Transverse colon (tissue), 4 donors: ENCODE measurements at regions not wholly inside any gene's neighbourhood (a gene's known extent, or its start where the extent isn't known, plus 50 kb on each side); places are given as distances from the start of the nearest gene placed in this dataset.

Source experiments
- DNase-seq: peaks from one replicate; pipeline ENCODE4 v3.0.0-alpha.2; 2019
- H3K27ac ChIP-seq, 4 donors: fragments of 200-600 bp; sonication (generic); 2 replicates each; pipeline ENCODE4 v1.5.1; 2016 to 2018; ENCODE audit warnings: inconsistent platforms in 4 of 4
- H3K27me3 ChIP-seq: fragments of 200-600 bp; sonication (generic); 2 replicates; pipeline ENCODE4 v1.5.1; 2017; ENCODE audit warnings: inconsistent platforms
- H3K36me3 ChIP-seq, 4 donors: fragments of 200-600 bp; sonication (generic); 2 replicates each; pipeline ENCODE4 v1.5.1; 2017 to 2019; ENCODE audit warnings: inconsistent platforms in 4 of 4
- H3K4me1 ChIP-seq, 4 donors: fragments of 200-600 bp; sonication (generic); 2 replicates each; pipeline ENCODE4 v1.5.1; 2017 to 2020; ENCODE audit warnings: inconsistent platforms in 4 of 4
- H3K4me3 ChIP-seq, 4 donors: fragments of 200-600 bp; sonication (generic); 1 replicate in 1 of 4; 2 replicates in 3 of 4; pipeline versions ENCODE4 v1.5.1 to v1.6.1; 2017 to 2019; ENCODE audit warnings: inconsistent platforms in 4 of 4
- H3K9me3 ChIP-seq, 2 donors: fragments of 200-600 bp; sonication (generic); 2 replicates each; pipeline ENCODE4 v1.5.1; 2017 to 2019; ENCODE audit warnings: inconsistent platforms in 2 of 2
- CTCF ChIP-seq, 5 experiments: fragments of 200-600 bp in 3 of 5; fragments of 450-650 bp in 2 of 5; sonication (generic) in 3 of 5; IDR thresholded peaks; 1 replicate in 2 of 5; 2 replicates in 3 of 5; pipeline ENCODE4 v1.5.1; 2016 to 2017; ENCODE audit warnings: antibody characterized with exemption in 5 of 5, inconsistent platforms in 3 of 5, mild to moderate bottlenecking in 2 of 5, moderate library complexity in 1 of 5
- EP300 ChIP-seq: sonication (generic); formaldehyde crosslinking; IDR thresholded peaks from one replicate; pipeline ENCODE4 v1.6.1; 2017; ENCODE audit warnings: antibody characterized with exemption, low read depth
- POLR2A ChIP-seq: fragments of 450-650 bp; IDR thresholded peaks from one replicate; pipeline ENCODE4 v1.6.1; 2016; ENCODE audit warnings: antibody characterized with exemption, mild to moderate bottlenecking, moderate library complexity
- POLR2AphosphoS5 ChIP-seq, 3 donors: sonication (generic); formaldehyde crosslinking; IDR thresholded peaks; one replicate each; pipeline ENCODE4 v1.6.1; 2016; ENCODE audit warnings: antibody characterized with exemption in 3 of 3
- WGBS, 2 donors: methylation state at CpG; one replicate each; pipeline ENCODE4 v1.1.5; 2018; ENCODE audit warnings: low coverage in 1 of 2; 5-methylcytosine and 5-hydroxymethylcytosine counted together
- in situ Hi-C, 4 donors: fragments of 200-750 bp; cut with MboI; loops; one replicate each; pipeline versions ENCODE4 v1.15.0 to v1.15.1; 2017; ENCODE audit warnings: low sequenced_read_pairs in 3 of 4, low pct_ligation_motif_present in 1 of 4, low pct_unique_long_range_greater_than_20kb in 1 of 4
- intact Hi-C: fragments of 100-400 bp; cut with DNase I; formaldehyde crosslinking; loops from one replicate; pipeline ENCODE4 v1.15.1; 2023; ENCODE audit warnings: low total_unique reads

GRCh38 chr3:103410231-103410630 is 975.4 kb downstream of the ZPLD1 start:
- TF ChIP-seq EP300 (no peak), POLR2A (no peak), CTCF (IDR thresholded peaks at IDR 0.05) (no peak), POLR2AphosphoS5 (IDR thresholded peaks at IDR 0.05) (no peak)
- WGBS, 2 donors: 76% methylated on average over 17 of the region's 17 CpGs; no CpG with 5 or more reads in 1 of the 2 donors
- Histone ChIP-seq H3K27ac (no peak overlapping the region), H3K9me3 (no peaks in the 10 kb centered on the region), H3K27me3 (no peaks in the 10 kb centered on the region), H3K36me3 (no peaks in the 10 kb centered on the region), H3K4me1 (no peaks in the 10 kb centered on the region), H3K4me3 (no peak overlapping the region)
- no peak for DNase-seq
- intact Hi-C loops: no loop called here
- in situ Hi-C loops: no loop called here

GRCh38 chr3:103421460-103421859 is 986.6 kb downstream of the ZPLD1 start:
- Histone ChIP-seq H3K9me3 (no peaks in the 10 kb centered on the region), H3K27ac (no peak overlapping the region), H3K27me3 (no peaks in the 10 kb centered on the region), H3K4me3 (no peak overlapping the region), H3K4me1 (no peaks in the 10 kb centered on the region), H3K36me3 (no peaks in the 10 kb centered on the region)
- in situ Hi-C loops: no loop called here
- intact Hi-C loops: no loop called here
- WGBS, 2 donors: 73 to 82% methylated on average over 3 of the region's 3 CpGs
- TF ChIP-seq POLR2AphosphoS5 (IDR thresholded peaks at IDR 0.05) (no peak), EP300 (no peak), POLR2A (no peak), CTCF (IDR thresholded peaks at IDR 0.05) (no peak)
- no peak for DNase-seq

GRCh38 chr3:103437883-103438282 is 1003.1 kb downstream of the ZPLD1 start:
- H3K4me3 ChIP-seq: no peak overlapping the region
- no peak for DNase-seq
- H3K27me3 ChIP-seq: no peaks in the 10 kb centered on the region
- no peaks in the 10 kb centered on the region for H3K4me1 ChIP-seq
- H3K27ac ChIP-seq: no peak overlapping the region
- H3K36me3 ChIP-seq: no peaks in the 10 kb centered on the region
- TF ChIP-seq CTCF (IDR thresholded peaks at IDR 0.05): no peak
- no peak for TF ChIP-seq POLR2AphosphoS5 (IDR thresholded peaks at IDR 0.05)
- no peak for TF ChIP-seq POLR2A
- no peak for TF ChIP-seq EP300
- no peaks in the 10 kb centered on the region for H3K9me3 ChIP-seq
- in situ Hi-C loops: no loop called here
- intact Hi-C loops: no loop called here
- WGBS, 2 donors: 55% methylated on average over 4 of the region's 4 CpGs; no CpG with 5 or more reads in 1 of the 2 donors

GRCh38 chr3:103440539-103441203 is 1005.9 kb downstream of the ZPLD1 start:
- H3K36me3 ChIP-seq: no peaks in the 10 kb centered on the region
- in situ Hi-C loops: no loop called here
- H3K9me3 ChIP-seq: no peaks in the 10 kb centered on the region
- H3K27ac ChIP-seq: no peak overlapping the region
- no peaks in the 10 kb centered on the region for H3K27me3 ChIP-seq
- H3K4me3 ChIP-seq: no peak overlapping the region
- WGBS, 2 donors: 48 to 50% methylated on average over 1 of the region's 1 CpG
- intact Hi-C loops: no loop called here
- TF ChIP-seq EP300 (no peak), POLR2AphosphoS5 (IDR thresholded peaks at IDR 0.05) (no peak), CTCF (IDR thresholded peaks at IDR 0.05) (peak in 1 of 5 experiments; percentile 27), POLR2A (no peak)
- no peaks in the 10 kb centered on the region for H3K4me1 ChIP-seq
- DNase-seq: no peak
